Ishikawa (cell line): ENCODE measurements at regions not wholly inside any gene's neighbourhood (a gene's known extent, or its start where the extent isn't known, plus 50 kb on each side); places are given as distances from the start of the nearest gene placed in this dataset.

ENCODE experiments used
- EP300 ChIP-seq: IDR thresholded peaks from 2 replicates; pipeline ENCODE4 v1.6.1; 2012; ENCODE audit warnings: borderline replicate concordance
- TAF1 ChIP-seq: IDR thresholded peaks from 2 replicates; pipeline ENCODE4 v1.6.1; 2012; ENCODE audit warnings: low read depth, mild to moderate bottlenecking
- TEAD4 ChIP-seq: IDR thresholded peaks from 2 replicates; pipeline ENCODE4 v1.6.1; 2012
- YY1 ChIP-seq: IDR thresholded peaks from 2 replicates; pipeline ENCODE4 v1.6.1; 2012; ENCODE audit warnings: low read depth
- ZBTB7A ChIP-seq: IDR thresholded peaks from 2 replicates; pipeline ENCODE4 v1.6.1; 2012; ENCODE audit warnings: low read depth
- TF ChIP-seq, protein P1 (sequence below): IDR thresholded peaks from 2 replicates; pipeline ENCODE4 v1.6.1; 2012; ENCODE audit warnings: low read depth, mild to moderate bottlenecking
- TF ChIP-seq, protein P2 (sequence below): IDR thresholded peaks from 2 replicates; pipeline ENCODE4 v1.6.1; 2012

DNA sequence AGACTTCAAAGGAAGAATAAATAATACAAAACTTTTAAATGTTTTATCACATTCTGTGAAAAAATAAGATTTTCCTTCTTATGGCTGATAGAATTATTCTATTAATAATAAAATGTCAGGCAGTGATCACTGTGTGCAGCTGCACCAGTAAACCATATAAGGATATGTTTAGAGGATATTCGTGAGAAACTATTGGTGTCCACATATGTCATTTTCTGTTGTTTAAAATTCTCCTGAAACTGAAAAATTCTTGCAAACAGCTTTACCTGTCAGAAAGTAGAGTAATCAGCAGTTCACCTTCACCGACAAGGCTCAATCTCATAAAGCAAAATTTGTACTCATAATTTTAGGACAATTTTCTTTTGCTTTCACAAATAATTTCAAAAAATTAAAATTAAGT lies 170.1 kb upstream of the KCNH7 start:
- TF ChIP-seq EP300 (no peak), ZBTB7A (no peak), TAF1 (no peak), YY1 (no peak), TEAD4 (no peak)
- TF ChIP-seq, protein P1, sequence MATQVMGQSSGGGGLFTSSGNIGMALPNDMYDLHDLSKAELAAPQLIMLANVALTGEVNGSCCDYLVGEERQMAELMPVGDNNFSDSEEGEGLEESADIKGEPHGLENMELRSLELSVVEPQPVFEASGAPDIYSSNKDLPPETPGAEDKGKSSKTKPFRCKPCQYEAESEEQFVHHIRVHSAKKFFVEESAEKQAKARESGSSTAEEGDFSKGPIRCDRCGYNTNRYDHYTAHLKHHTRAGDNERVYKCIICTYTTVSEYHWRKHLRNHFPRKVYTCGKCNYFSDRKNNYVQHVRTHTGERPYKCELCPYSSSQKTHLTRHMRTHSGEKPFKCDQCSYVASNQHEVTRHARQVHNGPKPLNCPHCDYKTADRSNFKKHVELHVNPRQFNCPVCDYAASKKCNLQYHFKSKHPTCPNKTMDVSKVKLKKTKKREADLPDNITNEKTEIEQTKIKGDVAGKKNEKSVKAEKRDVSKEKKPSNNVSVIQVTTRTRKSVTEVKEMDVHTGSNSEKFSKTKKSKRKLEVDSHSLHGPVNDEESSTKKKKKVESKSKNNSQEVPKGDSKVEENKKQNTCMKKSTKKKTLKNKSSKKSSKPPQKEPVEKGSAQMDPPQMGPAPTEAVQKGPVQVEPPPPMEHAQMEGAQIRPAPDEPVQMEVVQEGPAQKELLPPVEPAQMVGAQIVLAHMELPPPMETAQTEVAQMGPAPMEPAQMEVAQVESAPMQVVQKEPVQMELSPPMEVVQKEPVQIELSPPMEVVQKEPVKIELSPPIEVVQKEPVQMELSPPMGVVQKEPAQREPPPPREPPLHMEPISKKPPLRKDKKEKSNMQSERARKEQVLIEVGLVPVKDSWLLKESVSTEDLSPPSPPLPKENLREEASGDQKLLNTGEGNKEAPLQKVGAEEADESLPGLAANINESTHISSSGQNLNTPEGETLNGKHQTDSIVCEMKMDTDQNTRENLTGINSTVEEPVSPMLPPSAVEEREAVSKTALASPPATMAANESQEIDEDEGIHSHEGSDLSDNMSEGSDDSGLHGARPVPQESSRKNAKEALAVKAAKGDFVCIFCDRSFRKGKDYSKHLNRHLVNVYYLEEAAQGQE: no peak
- TF ChIP-seq, protein P2, sequence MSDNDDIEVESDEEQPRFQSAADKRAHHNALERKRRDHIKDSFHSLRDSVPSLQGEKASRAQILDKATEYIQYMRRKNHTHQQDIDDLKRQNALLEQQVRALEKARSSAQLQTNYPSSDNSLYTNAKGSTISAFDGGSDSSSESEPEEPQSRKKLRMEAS: no peak
